GM12873 (cell line): ENCODE measurements at regions not wholly inside any gene's neighbourhood (a gene's known extent, or its start where the extent isn't known, plus 50 kb on each side); places are given as distances from the start of the nearest gene placed in this dataset.

Source experiments
- TF ChIP-seq, protein P1 (sequence below): IDR thresholded peaks from 2 replicates; pipeline ENCODE4 v1.5.1; 2012; ENCODE audit warnings: low read depth, mild to moderate bottlenecking, moderate library complexity, low read length, control low read depth; ENCODE audit not compliant: insufficient read depth; ENCODE audit errors: missing control alignments

- TF ChIP-seq, protein P1, sequence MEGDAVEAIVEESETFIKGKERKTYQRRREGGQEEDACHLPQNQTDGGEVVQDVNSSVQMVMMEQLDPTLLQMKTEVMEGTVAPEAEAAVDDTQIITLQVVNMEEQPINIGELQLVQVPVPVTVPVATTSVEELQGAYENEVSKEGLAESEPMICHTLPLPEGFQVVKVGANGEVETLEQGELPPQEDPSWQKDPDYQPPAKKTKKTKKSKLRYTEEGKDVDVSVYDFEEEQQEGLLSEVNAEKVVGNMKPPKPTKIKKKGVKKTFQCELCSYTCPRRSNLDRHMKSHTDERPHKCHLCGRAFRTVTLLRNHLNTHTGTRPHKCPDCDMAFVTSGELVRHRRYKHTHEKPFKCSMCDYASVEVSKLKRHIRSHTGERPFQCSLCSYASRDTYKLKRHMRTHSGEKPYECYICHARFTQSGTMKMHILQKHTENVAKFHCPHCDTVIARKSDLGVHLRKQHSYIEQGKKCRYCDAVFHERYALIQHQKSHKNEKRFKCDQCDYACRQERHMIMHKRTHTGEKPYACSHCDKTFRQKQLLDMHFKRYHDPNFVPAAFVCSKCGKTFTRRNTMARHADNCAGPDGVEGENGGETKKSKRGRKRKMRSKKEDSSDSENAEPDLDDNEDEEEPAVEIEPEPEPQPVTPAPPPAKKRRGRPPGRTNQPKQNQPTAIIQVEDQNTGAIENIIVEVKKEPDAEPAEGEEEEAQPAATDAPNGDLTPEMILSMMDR: no peak
These were observed 561.1 kb upstream of the MEF2C start for GRCh38 chr5:89444088-89444487.

DNA sequence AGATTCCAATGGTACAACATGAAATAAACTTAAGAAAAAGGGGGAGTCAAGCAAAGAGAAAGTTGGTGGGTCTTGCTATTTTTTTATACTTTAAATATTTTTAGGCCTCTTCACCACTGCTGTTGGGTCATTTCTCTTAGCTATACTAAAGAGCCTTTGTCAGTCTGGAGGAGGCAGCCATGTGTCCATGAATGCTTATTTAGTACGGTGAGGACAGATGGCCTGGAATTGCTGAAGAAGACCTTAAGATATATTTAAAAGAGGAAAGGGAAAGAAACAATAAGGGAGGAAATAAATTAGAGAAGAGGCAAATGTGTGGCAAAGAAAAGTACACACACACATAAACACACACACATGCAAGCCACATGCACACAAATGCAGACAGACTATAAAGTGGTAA is 560.5 kb upstream of the MEF2C start:
- TF ChIP-seq, protein P1: no peak

GRCh38 chr5:89441965-89442364 is 559.0 kb upstream of the MEF2C start:
- TF ChIP-seq, protein P1: no peak

- TF ChIP-seq, protein P1: no peak
These were observed 557.7 kb upstream of the MEF2C start for GRCh38 chr5:89440670-89441069.

DNA sequence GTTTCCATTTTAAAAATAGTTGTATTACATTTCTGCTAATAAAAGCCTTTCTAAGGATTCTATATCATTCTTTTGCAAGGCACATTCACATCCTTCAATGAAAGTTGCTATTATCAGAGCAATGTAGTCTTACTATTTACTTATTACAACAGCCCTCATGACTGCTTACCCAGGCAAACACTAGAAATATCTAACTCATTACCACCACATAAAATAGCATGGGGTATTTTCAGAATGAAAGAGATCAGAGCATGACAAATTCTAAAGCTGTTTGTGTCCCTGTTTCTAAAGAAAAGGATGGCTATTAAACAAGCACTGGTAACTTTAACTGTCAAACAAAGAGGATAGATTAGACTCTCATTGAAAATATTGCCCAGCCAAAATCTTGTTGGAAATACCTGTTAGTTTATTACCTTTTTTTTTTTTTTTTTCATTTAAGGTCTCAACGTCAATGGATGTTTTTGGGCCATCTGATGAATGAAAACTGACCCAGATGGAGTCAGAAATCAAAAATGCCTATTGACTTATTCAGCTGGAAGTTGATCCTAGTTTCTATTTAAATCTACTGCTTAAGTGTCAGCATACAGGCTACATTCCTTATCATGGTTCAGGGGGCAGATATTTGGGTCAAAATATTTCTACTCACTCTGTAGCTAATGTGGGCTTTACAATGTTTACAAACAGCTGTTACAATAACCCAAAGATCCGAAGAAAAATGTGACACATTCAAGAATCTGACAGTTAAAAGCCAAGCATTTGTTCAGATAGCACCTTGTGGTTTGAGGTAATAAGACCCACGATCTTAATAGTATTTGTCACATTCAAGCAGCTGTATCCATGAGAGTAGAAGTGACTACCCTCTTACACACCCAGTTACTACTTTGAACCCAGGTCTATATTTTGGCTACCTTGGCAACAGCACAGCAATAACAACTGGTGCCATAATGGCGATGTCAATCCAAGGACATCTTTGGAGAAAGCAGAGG is 554.8 kb upstream of the MEF2C start:
- TF ChIP-seq, protein P1: no peak

DNA sequence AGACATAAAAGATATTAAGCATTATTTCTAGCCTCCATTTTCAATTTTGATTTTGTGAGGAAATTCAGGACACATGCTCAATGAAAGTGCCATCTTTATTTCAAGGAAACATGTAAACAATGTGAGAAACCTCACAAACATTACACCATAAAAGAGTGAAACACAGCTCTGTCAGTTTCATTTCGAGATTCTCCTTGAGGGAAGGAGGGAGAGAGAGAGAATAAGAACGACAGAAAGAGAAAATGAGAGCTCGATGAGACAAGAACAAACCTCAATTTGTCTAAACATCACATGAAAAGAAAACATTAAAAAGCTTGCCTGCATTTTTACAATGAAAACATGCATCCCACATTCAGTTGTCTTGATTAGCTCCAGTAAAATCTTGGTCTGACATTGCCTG is 553.5 kb upstream of the MEF2C start:
- TF ChIP-seq, protein P1: no peak

GRCh38 chr5:89435347-89435746 is 552.4 kb upstream of the MEF2C start:
- TF ChIP-seq, protein P1: no peak
